ENCODE measurements at regions not wholly inside any gene's neighbourhood (a gene's known extent, or its start where the extent isn't known, plus 50 kb on each side); places are given as distances from the start of the nearest gene placed in this dataset.

GRCh38 chr2:238582159-238582558, 155.4 kb downstream of the ASB1 start:
- no peak for DNase-seq (ENCODE audit: low spot score)

GRCh38 chr2:238584617-238585016, 157.9 kb downstream of the ASB1 start:
- DNase-seq (ENCODE audit: low spot score), result no peak

- DNase-seq (ENCODE audit: low spot score), result no peak
Observed at GRCh38 chr2:238585836-238586821, 159.4 kb downstream of the ASB1 start.

GRCh38 chr2:238586931-238587775, 160.4 kb downstream of the ASB1 start:
- no peak for DNase-seq (ENCODE audit: low spot score)

GRCh38 chr2:238587776-238588660, 161.3 kb downstream of the ASB1 start:
- no peak for DNase-seq (ENCODE audit: low spot score)

- no peak for DNase-seq (ENCODE audit: low spot score)
Observed at GRCh38 chr2:238589591-238590460, 163.1 kb downstream of the ASB1 start.

GRCh38 chr2:238591732-238592131, 165.0 kb downstream of the ASB1 start:
- no peak for DNase-seq (ENCODE audit: low spot score)

GRCh38 chr2:238593236-238593635, 166.5 kb downstream of the ASB1 start:
- no peak for DNase-seq (ENCODE audit: low spot score)

- no peak for DNase-seq (ENCODE audit: low spot score)
Observed at GRCh38 chr2:238593678-238594077, 167.0 kb downstream of the ASB1 start.

- no peak for DNase-seq (ENCODE audit: low spot score)
Observed at GRCh38 chr2:238594796-238595749, 168.3 kb downstream of the ASB1 start.

- DNase-seq (ENCODE audit: low spot score), result no peak
Observed at GRCh38 chr2:238595750-238596570, 169.2 kb downstream of the ASB1 start.

- no peak for DNase-seq (ENCODE audit: low spot score)
Observed at GRCh38 chr2:238596571-238597551, 170.1 kb downstream of the ASB1 start.

- DNase-seq (ENCODE audit: low spot score), result no peak
Observed at GRCh38 chr2:238597638-238598528, 171.2 kb downstream of the ASB1 start.

GRCh38 chr2:238598802-238599530, 172.2 kb downstream of the ASB1 start:
- no peak for DNase-seq (ENCODE audit: low spot score)

- DNase-seq (ENCODE audit: low spot score), result no peak
Observed at GRCh38 chr2:238599549-238600505, 173.1 kb downstream of the ASB1 start.

Data from HuH-7.5 (cell line).